Calu3 (cell line): ENCODE measurements at regions not wholly inside any gene's neighbourhood (a gene's known extent, or its start where the extent isn't known, plus 50 kb on each side); places are given as distances from the start of the nearest gene placed in this dataset.

Experiments
- BruUV-seq: library from RNA; stranded (reverse); fragments of 400-500 nt; replicated peaks from 2 replicates; lab custom pipeline; 2021; lab: Mats Ljungman, UMichigan
- CTCF ChIA-PET: fragments of 300-600 bp; sonication (Branson Sonifier 250); formaldehyde crosslinking; loops from one replicate; lab custom pipeline; 2022; ENCODE audit warnings: antibody characterized with exemption; lab: Charles Lee
- DNase-seq: peaks from one replicate; pipeline ENCODE4 v3.0.0; 2022
- H3K27ac Mint-ChIP-seq: one replicate; pipeline ENCODE4 v1.8.0; 2022; ENCODE audit warnings: mixed read lengths; ENCODE audit not compliant: unreplicated experiment
- H3K27me3 Mint-ChIP-seq: one replicate; pipeline ENCODE4 v1.8.0; 2022; ENCODE audit warnings: mixed read lengths; ENCODE audit not compliant: unreplicated experiment
- H3K36me3 Mint-ChIP-seq: one replicate; pipeline ENCODE4 v1.8.0; 2022; ENCODE audit warnings: mild to moderate bottlenecking, moderate library complexity, mixed read lengths; ENCODE audit not compliant: insufficient read depth, unreplicated experiment
- H3K4me1 Mint-ChIP-seq: one replicate; pipeline ENCODE4 v1.8.0; 2022; ENCODE audit warnings: mild to moderate bottlenecking, low read depth, mixed read lengths; ENCODE audit not compliant: unreplicated experiment
- H3K4me3 Mint-ChIP-seq: one replicate; pipeline ENCODE4 v1.8.0; 2022; ENCODE audit warnings: mild to moderate bottlenecking, low read depth, moderate library complexity, mixed read lengths; ENCODE audit not compliant: unreplicated experiment
- H3K9me3 Mint-ChIP-seq: one replicate; pipeline ENCODE4 v1.8.0; 2022; ENCODE audit warnings: low read depth, mixed read lengths; ENCODE audit not compliant: unreplicated experiment
- intact Hi-C: fragments of 100-400 bp; cut with micrococcal nuclease; formaldehyde crosslinking; loops from one replicate; pipeline ENCODE4 v1.10.0; 2022; ENCODE audit not compliant: unreplicated experiment
- TF ChIP-seq, protein P1 (sequence below): fragments of 200-600 bp; IDR thresholded peaks from one replicate; pipeline ENCODE4 v1.8.0; 2022; ENCODE audit warnings: antibody characterized with exemption; ENCODE audit not compliant: unreplicated experiment

GRCh38 chr7:152486968-152487367 lies 51.2 kb upstream of the KMT2C start:
- TF ChIP-seq, protein P1, sequence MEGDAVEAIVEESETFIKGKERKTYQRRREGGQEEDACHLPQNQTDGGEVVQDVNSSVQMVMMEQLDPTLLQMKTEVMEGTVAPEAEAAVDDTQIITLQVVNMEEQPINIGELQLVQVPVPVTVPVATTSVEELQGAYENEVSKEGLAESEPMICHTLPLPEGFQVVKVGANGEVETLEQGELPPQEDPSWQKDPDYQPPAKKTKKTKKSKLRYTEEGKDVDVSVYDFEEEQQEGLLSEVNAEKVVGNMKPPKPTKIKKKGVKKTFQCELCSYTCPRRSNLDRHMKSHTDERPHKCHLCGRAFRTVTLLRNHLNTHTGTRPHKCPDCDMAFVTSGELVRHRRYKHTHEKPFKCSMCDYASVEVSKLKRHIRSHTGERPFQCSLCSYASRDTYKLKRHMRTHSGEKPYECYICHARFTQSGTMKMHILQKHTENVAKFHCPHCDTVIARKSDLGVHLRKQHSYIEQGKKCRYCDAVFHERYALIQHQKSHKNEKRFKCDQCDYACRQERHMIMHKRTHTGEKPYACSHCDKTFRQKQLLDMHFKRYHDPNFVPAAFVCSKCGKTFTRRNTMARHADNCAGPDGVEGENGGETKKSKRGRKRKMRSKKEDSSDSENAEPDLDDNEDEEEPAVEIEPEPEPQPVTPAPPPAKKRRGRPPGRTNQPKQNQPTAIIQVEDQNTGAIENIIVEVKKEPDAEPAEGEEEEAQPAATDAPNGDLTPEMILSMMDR = no peak
- no peak overlapping the region for H3K4me3 Mint-ChIP-seq
- no peak overlapping the region for H3K27ac Mint-ChIP-seq
- CTCF ChIA-PET = interaction anchor here (0.7 kb wide), 1 partner anchor 31 kb away, joined by 3 read pairs; no protein-coding TSS in a partner anchor
- no peaks in the 10 kb centered on the region for H3K27me3 Mint-ChIP-seq
- BruUV-seq = no TSS peak
- H3K4me1 Mint-ChIP-seq = no peaks in the 10 kb centered on the region
- H3K9me3 Mint-ChIP-seq = no peaks in the 10 kb centered on the region
- intact Hi-C loops = no loop called here
- H3K36me3 Mint-ChIP-seq = no peaks in the 10 kb centered on the region
- DNase-seq = no peak

DNA sequence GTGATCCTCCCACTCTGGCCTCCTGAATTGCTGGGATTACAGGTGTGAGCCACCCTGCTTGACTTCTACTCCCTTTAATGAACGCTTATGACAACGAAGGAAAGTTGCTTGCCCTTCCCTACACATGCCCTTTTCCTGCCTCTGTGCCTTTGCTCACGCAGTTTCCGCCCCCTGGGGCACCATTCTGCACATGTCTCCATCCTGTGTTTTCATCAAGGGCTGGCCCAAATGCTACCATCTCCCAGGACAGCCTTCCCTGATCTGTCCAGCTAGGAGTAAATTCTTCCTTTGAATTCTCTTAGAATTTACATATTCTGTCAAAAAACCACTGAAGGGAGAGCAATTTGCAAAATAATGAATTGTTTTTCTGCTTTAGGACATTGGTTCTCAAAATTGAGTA lies 50.0 kb upstream of the KMT2C start:
- CTCF ChIA-PET = no interaction called here
- no peak overlapping the region for H3K4me3 Mint-ChIP-seq
- no peaks in the 10 kb centered on the region for H3K27me3 Mint-ChIP-seq
- no peaks in the 10 kb centered on the region for H3K4me1 Mint-ChIP-seq
- no peaks in the 10 kb centered on the region for H3K9me3 Mint-ChIP-seq
- DNase-seq = no peak
- TF ChIP-seq, protein P1 = no peak
- no TSS peak for BruUV-seq
- intact Hi-C loops = no loop called here
- no peaks in the 10 kb centered on the region for H3K36me3 Mint-ChIP-seq
- no peak overlapping the region for H3K27ac Mint-ChIP-seq
